Neural progenitor cell (in vitro differentiated cells): ENCODE measurements at regions not wholly inside any gene's neighbourhood (a gene's known extent, or its start where the extent isn't known, plus 50 kb on each side); places are given as distances from the start of the nearest gene placed in this dataset.

Source experiments
- CTCF ChIP-seq: fragments of 200-600 bp; sonication (generic); IDR thresholded peaks from 2 replicates; pipeline ENCODE4 v1.5.1; 2017; ENCODE audit warnings: antibody characterized with exemption, mild to moderate bottlenecking
- EZH2 ChIP-seq: fragments of 200-600 bp; sonication (generic); IDR thresholded peaks from 2 replicates; pipeline ENCODE4 v1.6.1; 2017; ENCODE audit warnings: antibody characterized with exemption, mild to moderate bottlenecking, moderate library complexity

- TF ChIP-seq CTCF (no peak), EZH2 (no peak)
These were observed 96.4 kb upstream of the RGS4 start for GRCh38 chr1:162972773-162973172.
